Tibial nerve (tissue), 4 donors: ENCODE measurements at regions not wholly inside any gene's neighbourhood (a gene's known extent, or its start where the extent isn't known, plus 50 kb on each side); places are given as distances from the start of the nearest gene placed in this dataset.

Experiments used
- DNase-seq, 2 donors: peaks; one replicate each; pipeline ENCODE4 v3.0.0-alpha.2; 2019; ENCODE audit warnings: low spot score in 2 of 2
- H3K27ac ChIP-seq, 4 donors: fragments of 200-600 bp; sonication (generic) in 3 of 4; one replicate each; pipeline ENCODE4 v1.5.1; 2017 to 2019; ENCODE audit warnings: mild to moderate bottlenecking in 1 of 4
- H3K27me3 ChIP-seq, 2 donors: fragments of 200-600 bp; sonication (generic) in 1 of 2; one replicate each; pipeline versions ENCODE4 v1.5.1 to v1.6.0; 2017 to 2019
- H3K36me3 ChIP-seq, 3 donors: fragments of 200-600 bp; sonication (generic); one replicate each; pipeline ENCODE4 v1.5.1; 2018 to 2019
- H3K4me1 ChIP-seq, 4 donors: fragments of 200-600 bp; sonication (generic) in 3 of 4; one replicate each; pipeline ENCODE4 v1.5.1; 2017 to 2019
- H3K4me3 ChIP-seq, 4 donors: fragments of 200-600 bp; sonication (generic) in 3 of 4; one replicate each; pipeline ENCODE4 v1.5.1; 2017 to 2019; ENCODE audit warnings: mild to moderate bottlenecking in 1 of 4, moderate library complexity in 1 of 4
- H3K9me3 ChIP-seq, 4 donors: fragments of 200-600 bp; sonication (generic) in 3 of 4; one replicate each; pipeline ENCODE4 v1.5.1; 2017 to 2019
- CTCF ChIP-seq, 5 experiments: fragments of 200-600 bp in 3 of 5; fragments of 450-650 bp in 2 of 5; sonication (generic) in 3 of 5; IDR thresholded peaks; one replicate each; pipeline ENCODE4 v1.5.1; 2016 to 2019; ENCODE audit warnings: antibody characterized with exemption in 5 of 5, mild to moderate bottlenecking in 3 of 5, moderate library complexity in 2 of 5
- EP300 ChIP-seq, 2 donors: sonication (generic); formaldehyde crosslinking; IDR thresholded peaks; one replicate each; pipeline ENCODE4 v1.6.1; 2017; ENCODE audit warnings: antibody characterized with exemption in 2 of 2, mild to moderate bottlenecking in 1 of 2
- POLR2A ChIP-seq, 2 donors: fragments of 450-650 bp; IDR thresholded peaks; one replicate each; pipeline ENCODE4 v1.6.1; 2017; ENCODE audit warnings: antibody characterized with exemption in 2 of 2, mild to moderate bottlenecking in 2 of 2, moderate library complexity in 2 of 2
- WGBS, 2 donors: methylation state at CpG; one replicate each; pipeline ENCODE4 v1.1.5; 2018; 5-methylcytosine and 5-hydroxymethylcytosine counted together

- no peak for DNase-seq
- H3K4me3 ChIP-seq = no peak overlapping the region
- TF ChIP-seq CTCF (IDR thresholded peaks at IDR 0.05) (no peak), EP300 (IDR thresholded peaks at IDR 0.05) (no peak), POLR2A (IDR thresholded peaks at IDR 0.05) (no peak)
These were observed 257.3 kb downstream of the MYCN start for GRCh38 chr2:16197504-16198147.

GRCh38 chr2:16196687-16197503 is 256.5 kb downstream of the MYCN start:
- 84 to 86% methylated on average over 15 of the region's 15 CpGs for WGBS, 2 donors
- H3K27ac ChIP-seq = no peak overlapping the region
- no peak overlapping the region for H3K4me3 ChIP-seq
- no peaks in the 10 kb centered on the region for H3K27me3 ChIP-seq
- peaks cover 0 to 3% (median 0%) of the 10 kb centered on the region in 4 donors for H3K9me3 ChIP-seq
- no peaks in the 10 kb centered on the region for H3K36me3 ChIP-seq
- TF ChIP-seq CTCF (IDR thresholded peaks at IDR 0.05) (no peak), POLR2A (IDR thresholded peaks at IDR 0.05) (no peak), EP300 (IDR thresholded peaks at IDR 0.05) (no peak)
- no peaks in the 10 kb centered on the region for H3K4me1 ChIP-seq
- no peak for DNase-seq

More at GRCh38 chr2:16197504-16198147, 257.3 kb downstream of the MYCN start:
- no peaks in the 10 kb centered on the region for H3K4me1 ChIP-seq
- WGBS, 2 donors = 68 to 76% methylated on average over 8 of the region's 8 CpGs
- H3K27me3 ChIP-seq = no peaks in the 10 kb centered on the region
- H3K9me3 ChIP-seq = peaks cover 0 to 3% (median 0%) of the 10 kb centered on the region in 4 donors
- no peaks in the 10 kb centered on the region for H3K36me3 ChIP-seq
- no peak overlapping the region for H3K27ac ChIP-seq

GRCh38 chr2:16195681-16196070 is 255.3 kb downstream of the MYCN start:
- Histone ChIP-seq H3K27me3 (no peaks in the 10 kb centered on the region), H3K36me3 (no peaks in the 10 kb centered on the region), H3K4me1 (no peaks in the 10 kb centered on the region), H3K27ac (no peak overlapping the region), H3K4me3 (no peak overlapping the region), H3K9me3 (peaks cover 0 to 3% (median 0%) of the 10 kb centered on the region in 4 donors)
- WGBS, 2 donors = 85 to 94% methylated on average over 6 of the region's 6 CpGs
- TF ChIP-seq POLR2A (IDR thresholded peaks at IDR 0.05) (no peak), EP300 (IDR thresholded peaks at IDR 0.05) (no peak), CTCF (IDR thresholded peaks at IDR 0.05) (no peak)
- no peak for DNase-seq

- Histone ChIP-seq H3K27ac (no peak overlapping the region), H3K27me3 (no peaks in the 10 kb centered on the region), H3K4me1 (no peaks in the 10 kb centered on the region), H3K9me3 (peaks cover 0 to 3% (median 0%) of the 10 kb centered on the region in 4 donors), H3K36me3 (no peaks in the 10 kb centered on the region), H3K4me3 (no peak overlapping the region)
- no peak for DNase-seq
- WGBS, 2 donors = 73 to 84% methylated on average over 6 of the region's 6 CpGs
- no peak for TF ChIP-seq CTCF (IDR thresholded peaks at IDR 0.05)
- TF ChIP-seq POLR2A (IDR thresholded peaks at IDR 0.05) = no peak
- no peak for TF ChIP-seq EP300 (IDR thresholded peaks at IDR 0.05)
These were observed 254.8 kb downstream of the MYCN start for GRCh38 chr2:16194931-16195680.
